DMS153 treated with DMSO at 0.1 percent for 48 hours (cell line): ENCODE measurements at regions not wholly inside any gene's neighbourhood (a gene's known extent, or its start where the extent isn't known, plus 50 kb on each side); places are given as distances from the start of the nearest gene placed in this dataset.
A peak's percentile ranks its signal among the peaks of the same experiment; 100 is the strongest.
"Not testable (repeated sequence)": the region's sequence is repeated elsewhere in the genome, so short reads cannot be mapped to it uniquely, and the experiment has no call there.

Source experiments
- DNase-seq: peaks from one replicate; lab custom pipeline; 2025; ENCODE audit not compliant: unreplicated experiment; lab: John Stamatoyannopoulos, UW

DNA sequence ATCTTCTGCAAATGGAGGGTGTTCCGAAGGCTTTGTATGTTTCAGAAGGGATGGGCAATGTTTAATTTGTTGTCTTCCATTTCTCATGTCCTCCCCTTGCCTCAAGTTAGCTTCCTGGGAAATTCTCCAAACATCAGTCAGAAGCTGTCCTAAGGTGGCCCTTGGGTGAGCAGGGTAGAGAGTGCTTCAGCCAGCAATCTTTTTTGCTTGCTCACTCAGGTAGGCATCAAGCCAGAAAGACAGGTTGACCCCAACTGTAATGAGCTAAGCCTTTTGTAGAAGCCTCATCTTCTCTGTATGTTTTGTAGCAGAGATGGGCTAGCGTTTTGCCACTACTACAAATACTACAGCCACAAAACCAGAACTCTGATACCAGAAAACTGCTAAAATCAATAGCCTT lies 321.5 kb upstream of the FAM78B start:
- DNase-seq, result no peak

GRCh38 chr1:166489356-166489669 lies 322.5 kb upstream of the FAM78B start:
- DNase-seq, result no peak

DNA sequence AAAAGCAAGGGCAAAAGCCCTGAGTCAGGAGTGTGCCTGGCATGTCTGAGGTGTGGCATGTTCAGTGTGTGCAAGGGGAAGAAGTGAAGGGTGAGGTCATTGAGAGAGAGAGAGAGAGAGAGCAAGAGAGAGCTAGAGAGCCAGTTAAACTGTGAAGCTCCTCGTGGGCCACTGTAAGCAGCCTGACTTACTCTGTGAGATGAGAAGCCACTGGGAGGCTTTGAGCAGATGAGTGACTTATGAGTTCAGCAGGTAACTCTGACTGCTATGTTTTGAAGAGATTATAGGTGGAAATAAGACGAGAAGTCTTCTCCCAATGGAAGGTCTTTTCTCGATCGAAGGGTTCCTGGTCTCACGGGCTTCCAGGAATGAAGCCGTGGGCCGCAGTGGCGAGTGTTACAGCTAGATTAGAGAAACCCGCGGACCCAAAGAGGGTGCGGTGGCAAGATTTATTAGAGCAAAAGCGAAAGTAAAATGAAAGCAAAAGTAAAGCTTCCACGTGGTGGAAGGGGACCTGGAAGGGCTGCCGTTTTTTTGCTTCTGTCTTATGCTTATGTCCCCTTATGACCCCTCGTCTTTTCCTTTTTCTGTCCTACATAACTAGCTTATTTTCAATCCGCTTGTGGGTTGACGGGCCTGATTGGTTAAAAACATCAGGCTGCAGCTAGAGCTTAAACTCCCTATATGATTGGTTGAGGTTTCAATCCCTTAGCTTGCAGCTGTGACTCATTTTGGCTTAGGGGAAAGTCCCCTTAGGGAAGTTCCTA lies 323.1 kb upstream of the FAM78B start:
- DNase-seq, result peak; percentile 73

- no peak for DNase-seq
Measured at GRCh38 chr1:166490437-166490991, 323.7 kb upstream of the FAM78B start.

DNA sequence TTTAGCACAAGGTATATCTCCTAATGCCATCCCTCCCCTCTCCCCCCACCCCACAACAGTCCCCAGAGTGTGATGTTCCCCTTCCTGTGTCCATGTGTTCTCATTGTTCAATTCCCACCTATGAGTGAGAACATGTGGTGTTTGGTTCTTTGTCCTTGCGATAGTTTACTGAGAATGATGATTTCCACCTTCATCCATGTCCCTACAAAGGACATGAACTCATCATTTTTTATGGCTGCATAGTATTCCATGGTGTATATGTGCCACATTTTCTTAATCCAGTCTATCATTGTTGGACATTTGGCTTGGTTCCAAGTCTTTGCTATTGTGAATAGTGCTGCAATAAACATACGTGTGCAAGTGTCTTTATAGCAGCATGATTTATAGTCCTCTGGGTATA lies 327.0 kb upstream of the FAM78B start:
- DNase-seq, result not testable (repeated sequence)

- DNase-seq, result no peak
Measured at GRCh38 chr1:166507347-166507746, 331.9 kb upstream of the POGK start.

DNA sequence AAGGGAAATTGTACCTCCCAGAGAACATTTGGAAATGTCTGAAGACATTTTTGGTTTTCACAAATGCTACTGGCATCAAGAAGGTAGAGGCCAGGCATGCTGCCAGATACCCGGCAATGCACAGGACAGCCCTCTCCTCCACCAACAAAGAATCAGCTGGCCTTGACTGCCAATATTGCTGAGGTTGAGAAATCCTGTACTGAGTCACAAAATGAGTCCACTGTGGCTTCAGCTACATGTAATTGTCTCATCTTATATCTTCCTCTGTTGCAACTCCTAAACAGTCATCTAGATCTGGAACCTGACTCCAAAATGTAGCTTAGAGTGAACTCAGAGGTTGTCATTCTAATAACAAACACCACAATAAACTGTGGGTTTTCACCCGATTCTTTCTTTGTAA lies 327.5 kb upstream of the POGK start:
- no peak for DNase-seq

DNA sequence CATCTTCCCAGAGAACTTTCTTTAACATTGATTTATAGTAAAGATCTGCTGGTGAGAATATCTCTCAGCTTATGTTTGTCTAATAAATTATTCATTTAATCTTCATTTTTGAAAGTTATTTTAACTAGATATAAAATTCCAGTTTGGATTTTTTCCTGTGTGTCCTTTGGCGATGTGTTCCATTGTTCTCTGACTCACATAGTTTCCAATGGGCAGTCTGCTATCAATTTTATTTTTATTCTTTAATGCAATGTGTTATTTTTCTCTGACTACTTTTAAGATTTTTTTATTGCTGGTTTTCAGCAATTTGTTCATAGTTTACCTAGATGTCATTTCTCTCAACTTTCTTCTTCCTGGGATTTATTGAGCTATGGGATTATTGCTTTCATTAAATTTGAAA lies 325.2 kb upstream of the POGK start:
- no peak for DNase-seq

DNA sequence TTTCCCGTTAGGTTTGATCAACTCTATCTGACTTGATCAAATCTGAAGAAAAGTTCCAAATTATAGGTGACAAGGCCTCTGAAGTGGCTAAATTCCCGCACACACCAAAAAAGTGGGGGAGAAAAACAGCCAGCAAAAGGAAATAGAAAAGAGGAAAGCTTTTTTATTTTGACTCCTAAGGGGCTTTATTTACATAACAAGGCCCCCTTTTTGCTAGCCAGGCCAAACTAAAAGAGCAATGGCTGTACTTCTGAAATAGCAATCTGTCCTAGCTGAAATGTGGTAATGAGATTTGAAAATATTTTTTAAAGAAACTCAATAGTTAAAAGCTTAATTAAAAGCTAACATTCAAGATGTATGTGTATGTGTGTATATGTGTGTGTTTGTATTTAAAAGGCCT lies 311.5 kb upstream of the POGK start:
- DNase-seq, result no peak

GRCh38 chr1:166538646-166539045 lies 300.6 kb upstream of the POGK start:
- no peak for DNase-seq

DNA sequence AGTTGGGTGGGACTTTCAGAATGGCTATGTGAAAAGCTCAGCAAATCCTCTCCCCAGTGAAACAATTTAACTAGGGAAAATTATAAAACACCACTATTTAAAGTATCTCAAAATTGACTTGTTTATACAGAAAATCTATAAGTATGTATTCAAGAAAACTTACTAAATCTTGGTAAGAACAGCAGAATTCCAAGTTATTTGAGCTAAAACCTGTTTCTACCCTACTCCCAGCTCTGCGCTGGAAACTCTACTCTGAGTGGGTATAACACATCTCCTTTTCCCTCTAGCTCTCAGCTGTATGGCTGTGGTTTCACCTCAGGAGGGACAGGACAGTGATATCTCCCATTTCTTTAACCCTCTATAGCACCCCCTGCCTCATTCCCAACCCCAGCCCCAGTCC lies 295.2 kb upstream of the POGK start:
- DNase-seq, result no peak

DNA sequence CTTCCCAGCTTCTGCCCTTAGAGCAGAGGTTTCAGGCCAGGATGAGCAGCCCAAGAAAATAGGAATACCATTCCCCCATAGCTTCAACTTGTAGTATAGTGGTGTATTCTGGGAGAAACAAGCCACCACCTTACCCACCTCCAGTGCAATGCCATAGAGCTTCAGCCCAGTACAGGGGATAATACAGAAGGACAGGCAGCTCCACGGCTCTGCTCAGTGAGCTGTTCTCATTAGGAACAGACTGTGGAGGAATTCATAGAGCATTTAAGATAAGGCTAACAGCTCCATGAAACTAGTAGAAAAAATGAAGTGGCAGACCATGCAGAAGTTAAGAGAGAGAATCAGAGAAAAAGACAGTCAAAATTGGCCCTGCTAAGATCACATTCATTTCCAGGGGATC lies 294.7 kb upstream of the POGK start:
- DNase-seq, result no peak

GRCh38 chr1:166552706-166553105 lies 286.6 kb upstream of the POGK start:
- DNase-seq, result no peak

DNA sequence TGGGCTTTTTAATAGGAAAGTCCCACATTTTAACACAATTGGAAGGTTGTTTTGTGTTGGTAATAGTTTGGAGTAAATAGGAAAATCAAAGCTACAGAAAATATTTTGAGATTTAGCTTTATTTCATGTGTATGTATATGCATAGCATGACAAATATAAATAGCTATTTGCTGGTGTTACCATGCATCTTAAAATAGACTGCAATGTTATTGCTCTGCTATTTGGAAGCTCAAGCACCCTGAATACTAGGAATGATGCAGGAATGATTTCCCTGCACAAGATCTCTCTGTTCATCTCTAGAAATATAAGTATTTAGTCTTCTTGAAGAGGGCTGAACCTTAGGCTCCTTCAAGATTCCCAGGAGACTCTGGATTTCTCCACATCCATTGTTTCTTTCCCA lies 268.3 kb upstream of the POGK start:
- DNase-seq, result no peak

DNA sequence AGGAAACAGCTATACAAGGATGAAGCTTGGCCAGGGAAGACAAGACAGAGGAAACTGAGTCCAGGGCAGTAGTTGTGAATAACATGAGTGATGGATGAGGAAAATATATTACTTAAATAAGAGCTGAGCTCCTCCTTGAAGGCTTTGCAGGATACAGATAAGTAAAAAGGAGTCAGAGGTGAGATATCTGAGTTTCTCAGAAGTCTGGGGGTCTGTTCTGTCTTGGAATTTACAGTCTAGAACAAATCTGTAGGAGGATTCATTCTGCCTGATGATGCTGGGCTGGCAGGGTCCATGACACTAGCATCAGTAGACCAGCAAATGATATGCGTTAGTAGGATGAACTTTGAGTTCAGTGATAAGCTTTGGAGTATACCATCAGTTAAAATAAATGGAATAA lies 266.1 kb upstream of the POGK start:
- no peak for DNase-seq

DNA sequence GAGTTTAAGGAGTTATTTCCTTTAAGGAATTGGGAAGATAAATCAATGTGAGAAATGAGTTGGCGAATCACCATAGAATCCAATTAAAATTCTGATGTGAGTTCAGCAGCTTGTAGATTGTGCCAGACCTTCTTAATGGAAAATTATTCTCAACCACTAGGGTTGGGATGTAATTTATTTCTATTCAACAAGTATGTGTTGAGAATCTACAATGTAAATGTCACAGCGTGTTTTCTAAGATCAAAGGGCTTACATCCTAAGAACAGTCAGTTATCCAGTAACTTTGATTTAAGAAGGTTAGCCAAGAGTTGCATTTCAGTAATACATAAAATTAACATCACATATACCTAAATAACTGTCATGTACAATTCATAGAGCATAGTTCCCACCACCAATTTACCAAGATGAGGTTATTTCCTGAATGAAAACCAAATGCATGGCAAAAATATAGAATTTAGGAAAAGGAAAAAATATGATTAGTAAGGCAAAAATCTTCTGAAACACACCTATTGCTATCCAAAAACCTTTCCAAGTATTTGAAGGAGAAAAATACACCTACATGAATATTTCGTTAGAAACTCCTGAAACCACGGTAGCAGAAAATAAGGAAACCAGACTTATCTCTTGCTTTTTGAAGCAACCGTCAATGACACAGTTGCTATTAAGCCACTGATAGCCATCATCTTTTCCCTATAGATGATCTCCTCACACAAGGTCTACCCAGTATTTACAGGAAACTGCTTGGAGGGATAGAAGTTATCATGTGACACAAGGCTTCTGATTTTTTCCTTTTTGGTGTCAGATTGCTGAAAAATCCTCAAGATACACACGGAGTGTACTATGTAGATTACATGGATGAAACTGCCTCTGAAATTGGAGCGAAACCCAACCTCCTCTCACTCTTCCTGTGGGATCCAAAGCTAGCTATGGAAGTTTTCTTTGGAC lies 259.4 kb upstream of the POGK start:
- DNase-seq, result no peak

DNA sequence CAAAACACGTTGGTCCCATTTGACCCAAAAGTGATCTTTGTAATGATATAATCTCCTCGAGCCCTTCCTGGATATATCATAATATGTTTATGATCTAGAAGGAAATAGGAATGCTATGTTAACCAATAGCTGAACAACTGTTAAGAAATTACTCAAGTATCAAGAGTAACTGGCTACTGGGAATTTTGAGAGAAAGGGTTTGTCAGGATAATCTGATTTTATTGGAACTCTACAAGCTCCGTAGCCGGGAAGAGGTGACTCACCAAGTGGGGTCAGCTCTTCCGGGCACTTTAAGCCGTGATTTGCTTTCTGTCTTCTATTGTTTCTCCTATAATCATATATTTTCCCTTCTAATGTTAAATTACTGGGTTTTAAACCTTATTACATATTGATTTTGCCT lies 250.5 kb upstream of the POGK start:
- DNase-seq, result no peak

- DNase-seq, result no peak
Measured at GRCh38 chr1:166590161-166590560, 249.1 kb upstream of the POGK start.

DNA sequence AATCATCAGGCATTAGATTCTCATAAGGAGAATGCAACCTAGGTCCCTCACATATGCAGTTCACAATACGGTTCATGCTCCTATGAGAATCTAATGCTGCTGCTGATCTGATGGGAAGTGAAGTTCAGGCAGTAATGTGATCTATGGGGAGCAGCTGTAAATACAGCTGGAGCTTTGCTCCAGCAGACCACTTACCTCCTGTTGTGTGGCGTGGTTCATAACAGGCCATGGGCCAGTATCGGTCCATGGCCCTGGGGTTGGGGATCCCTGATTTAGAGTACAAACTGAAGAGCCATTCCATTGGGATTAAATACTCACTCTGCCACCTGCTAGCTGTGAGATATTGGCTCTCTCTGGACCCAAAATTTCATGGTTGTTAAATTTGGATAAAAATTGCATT lies 244.6 kb upstream of the POGK start:
- DNase-seq, result no peak

DNA sequence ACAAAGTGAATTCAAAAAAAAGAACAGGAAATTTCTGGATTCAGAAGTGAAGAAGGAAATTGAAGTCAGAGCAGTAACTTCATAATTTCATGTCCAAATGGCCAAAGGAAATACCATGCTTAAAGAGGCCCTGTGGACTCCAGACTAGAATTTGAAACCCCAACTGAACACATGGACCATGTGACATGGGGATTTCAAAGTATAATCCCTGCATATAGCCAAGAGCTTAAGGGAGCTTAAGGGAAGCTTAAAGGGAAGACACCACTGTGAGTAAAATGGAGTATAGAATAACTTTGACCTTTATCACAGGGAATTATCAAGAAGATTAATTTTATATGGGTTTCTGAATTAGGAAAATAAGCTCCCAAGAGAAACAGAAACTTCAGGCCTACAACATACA lies 241.8 kb upstream of the POGK start:
- DNase-seq, result no peak

- no peak for DNase-seq
Measured at GRCh38 chr1:166600574-166600973, 238.7 kb upstream of the POGK start.

- no peak for DNase-seq
Measured at GRCh38 chr1:166601650-166602278, 237.5 kb upstream of the POGK start.
